HEK293 (cell line): ENCODE measurements at regions not wholly inside any gene's neighbourhood (a gene's known extent, or its start where the extent isn't known, plus 50 kb on each side); places are given as distances from the start of the nearest gene placed in this dataset.

Experiments used
- CTCF ChIA-PET: fragments of 350-600 bp; formaldehyde crosslinking; extraction: SDS; loops from one replicate; lab custom pipeline; 2021; ENCODE audit warnings: antibody characterized with exemption; lab: Yijun Ruan, JAX
- POLR2A ChIA-PET: fragments of 300-600 bp; formaldehyde crosslinking; extraction: SDS; loops from one replicate; lab custom pipeline; 2020; ENCODE audit warnings: antibody characterized with exemption, inconsistent platforms; lab: Yijun Ruan, JAX
- H3K27ac ChIP-seq: fragments of 200-500 bp; sonication (Bioruptor generic); 2 replicates; pipeline ENCODE4 v1.5.1; 2014; ENCODE audit warnings: low read depth, low read length, control low read depth, inconsistent platforms; ENCODE audit errors: extremely low read depth
- H3K36me3 ChIP-seq, 2 experiments: fragments of 200-500 bp in 1 of 2; sonication (Bioruptor generic) in 1 of 2; 1 replicate in 1 of 2; 2 replicates in 1 of 2; pipeline ENCODE4 v1.5.1; 2014 to 2017; ENCODE audit warnings: inconsistent platforms in 2 of 2, low read length in 2 of 2; ENCODE audit not compliant: control insufficient read depth in 2 of 2, insufficient read depth in 1 of 2
- H3K4me1 ChIP-seq: fragments of 200-500 bp; sonication (Bioruptor generic); 2 replicates; pipeline ENCODE4 v1.5.1; 2014; ENCODE audit warnings: mild to moderate bottlenecking, low read length, inconsistent platforms; ENCODE audit not compliant: control insufficient read depth, insufficient read depth
- H3K4me3 ChIP-seq: 2 replicates; pipeline ENCODE4 v1.5.1; 2011; ENCODE audit warnings: low read depth, mild to moderate bottlenecking, control low read depth, low read length, moderate library complexity
- H3K9me3 ChIP-seq: fragments of 200-500 bp; sonication (Bioruptor generic); 2 replicates; pipeline ENCODE4 v1.5.1; 2014; ENCODE audit warnings: low read depth, low read length, inconsistent platforms; ENCODE audit not compliant: control insufficient read depth, insufficient read depth
- EGR2 ChIP-seq: fragments of 450-650 bp; formaldehyde crosslinking; IDR thresholded peaks from 2 replicates; pipeline ENCODE4 v1.5.1; 2016; ENCODE audit warnings: low read depth, missing biosample characterization, missing genetic modification characterization
- HOXA7 ChIP-seq: sonication (generic); formaldehyde crosslinking; IDR thresholded peaks from 2 replicates; pipeline ENCODE4 v1.8.1; 2022; ENCODE audit warnings: missing genetic modification reagents, borderline replicate concordance
- KLF10 ChIP-seq: fragments of 450-650 bp; IDR thresholded peaks from 2 replicates; pipeline ENCODE4 v1.5.1; 2018; ENCODE audit warnings: missing biosample characterization, mild to moderate bottlenecking, missing genetic modification characterization
- MEIS1 ChIP-seq: sonication (generic); formaldehyde crosslinking; IDR thresholded peaks from 2 replicates; pipeline ENCODE4 v1.8.1; 2022; ENCODE audit warnings: missing genetic modification reagents, mild to moderate bottlenecking, borderline replicate concordance
- PRDM1 ChIP-seq: fragments of 450-650 bp; formaldehyde crosslinking; IDR thresholded peaks from 2 replicates; pipeline ENCODE4; 2016; ENCODE audit warnings: missing biosample characterization, missing genetic modification characterization
- PRDM2 ChIP-seq: fragments of 450-650 bp; formaldehyde crosslinking; IDR thresholded peaks from 2 replicates; pipeline ENCODE4 v1.5.1; 2016; ENCODE audit warnings: missing biosample characterization, missing genetic modification characterization, borderline replicate concordance
- SCRT1 ChIP-seq: fragments of 450-650 bp; formaldehyde crosslinking; IDR thresholded peaks from 2 replicates; pipeline ENCODE4 v1.5.1; 2016; ENCODE audit warnings: missing biosample characterization, missing genetic modification characterization, borderline replicate concordance
- SCRT2 ChIP-seq: fragments of 450-650 bp; formaldehyde crosslinking; IDR thresholded peaks from 2 replicates; pipeline ENCODE4 v1.5.1; 2016; ENCODE audit warnings: missing biosample characterization, missing genetic modification characterization
- SETDB1 ChIP-seq: IDR thresholded peaks from one replicate; pipeline ENCODE4 v1.6.1; 2017; ENCODE audit warnings: mild to moderate bottlenecking, low read length, moderate library complexity, mixed read lengths; ENCODE audit not compliant: insufficient read length
- SP2 ChIP-seq: fragments of 450-650 bp; formaldehyde crosslinking; IDR thresholded peaks from 2 replicates; pipeline ENCODE4 v1.5.1; 2016; ENCODE audit warnings: missing biosample characterization, missing genetic modification characterization
- ZBTB1 ChIP-seq: fragments of 450-650 bp; formaldehyde crosslinking; IDR thresholded peaks from 2 replicates; pipeline ENCODE4 v1.5.1; 2016; ENCODE audit warnings: missing biosample characterization, missing genetic modification characterization
- ZFP37 ChIP-seq: fragments of 450-650 bp; formaldehyde crosslinking; IDR thresholded peaks from 2 replicates; pipeline ENCODE4 v1.5.1; 2016; ENCODE audit warnings: missing biosample characterization, missing genetic modification characterization
- ZNF202 ChIP-seq: fragments of 450-650 bp; formaldehyde crosslinking; IDR thresholded peaks from 2 replicates; pipeline ENCODE4 v1.5.1; 2016; ENCODE audit warnings: missing biosample characterization, missing genetic modification characterization, borderline replicate concordance
- ZNF23 ChIP-seq: fragments of 450-650 bp; formaldehyde crosslinking; IDR thresholded peaks from 2 replicates; pipeline ENCODE4 v1.5.1; 2016; ENCODE audit warnings: missing biosample characterization, missing genetic modification characterization, borderline replicate concordance
- ZNF239 ChIP-seq: fragments of 450-650 bp; formaldehyde crosslinking; IDR thresholded peaks from 2 replicates; pipeline ENCODE4 v1.5.1; 2016; ENCODE audit warnings: missing biosample characterization, missing genetic modification characterization
- ZNF292 ChIP-seq: fragments of 450-650 bp; formaldehyde crosslinking; IDR thresholded peaks from 2 replicates; pipeline ENCODE4 v1.5.1; 2016; ENCODE audit warnings: low read depth, missing biosample characterization, missing genetic modification characterization, borderline replicate concordance
- ZNF391 ChIP-seq: fragments of 450-650 bp; formaldehyde crosslinking; IDR thresholded peaks from 2 replicates; pipeline ENCODE4 v1.5.1; 2016; ENCODE audit warnings: low read depth, missing biosample characterization, missing genetic modification characterization, borderline replicate concordance
- ZNF473 ChIP-seq: fragments of 450-650 bp; formaldehyde crosslinking; IDR thresholded peaks from 2 replicates; pipeline ENCODE4 v1.5.1; 2017; ENCODE audit warnings: missing biosample characterization, missing genetic modification characterization
- ZNF571 ChIP-seq: fragments of 450-650 bp; formaldehyde crosslinking; IDR thresholded peaks from 2 replicates; pipeline ENCODE4 v1.5.0; 2017; ENCODE audit warnings: missing biosample characterization, missing genetic modification characterization
- TF ChIP-seq, protein P1 (sequence below): fragments of 450-650 bp; formaldehyde crosslinking; IDR thresholded peaks from 2 replicates; pipeline ENCODE4 v1.5.1; 2016; ENCODE audit warnings: missing biosample characterization, missing genetic modification characterization
- TF ChIP-seq, protein P2 (sequence below): fragments of 450-650 bp; formaldehyde crosslinking; IDR thresholded peaks from 2 replicates; pipeline ENCODE4 v1.5.1; 2016; ENCODE audit warnings: missing biosample characterization, missing genetic modification characterization
- TF ChIP-seq, protein P3 (sequence below): fragments of 450-650 bp; formaldehyde crosslinking; IDR thresholded peaks from 2 replicates; pipeline ENCODE4 v1.5.1; 2016; ENCODE audit warnings: missing biosample characterization, missing genetic modification characterization
- TF ChIP-seq, protein P4 (sequence below): fragments of 450-650 bp; formaldehyde crosslinking; IDR thresholded peaks from 2 replicates; pipeline ENCODE4 v1.5.1; 2016; ENCODE audit warnings: missing biosample characterization, missing genetic modification characterization, borderline replicate concordance

DNA sequence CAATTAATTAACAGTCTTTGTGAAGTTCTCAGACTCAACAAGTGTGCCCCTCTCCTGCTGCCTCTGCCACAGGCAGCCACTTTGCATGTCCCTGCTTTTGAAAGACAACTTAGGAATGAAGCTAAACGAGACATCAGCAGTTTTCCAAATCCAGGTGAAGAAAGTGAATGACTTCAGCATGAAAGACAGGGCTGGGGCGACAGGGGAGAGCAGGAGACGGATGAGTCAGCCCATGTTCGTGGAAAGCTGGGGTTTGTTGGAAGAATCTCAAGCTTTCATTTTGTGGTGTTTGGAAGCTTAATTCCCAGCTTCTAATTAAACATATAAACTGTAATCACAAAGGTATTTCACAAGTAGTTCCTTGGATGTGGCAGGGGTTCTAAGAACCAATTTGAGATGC lies 207.8 kb upstream of the MAP3K1 start:
- Histone ChIP-seq H3K4me1 (no peaks in the 10 kb centered on the region), H3K9me3 (no peaks in the 10 kb centered on the region), H3K4me3 (no peak overlapping the region), H3K36me3 (no peaks in the 10 kb centered on the region), H3K27ac (no peak overlapping the region)
- TF ChIP-seq SCRT1 (tag by site-specific recombination) = no peak
- TF ChIP-seq ZNF202 (tag by site-specific recombination) = no peak
- peak; percentile 78 for TF ChIP-seq SCRT2
- TF ChIP-seq, protein P1, sequence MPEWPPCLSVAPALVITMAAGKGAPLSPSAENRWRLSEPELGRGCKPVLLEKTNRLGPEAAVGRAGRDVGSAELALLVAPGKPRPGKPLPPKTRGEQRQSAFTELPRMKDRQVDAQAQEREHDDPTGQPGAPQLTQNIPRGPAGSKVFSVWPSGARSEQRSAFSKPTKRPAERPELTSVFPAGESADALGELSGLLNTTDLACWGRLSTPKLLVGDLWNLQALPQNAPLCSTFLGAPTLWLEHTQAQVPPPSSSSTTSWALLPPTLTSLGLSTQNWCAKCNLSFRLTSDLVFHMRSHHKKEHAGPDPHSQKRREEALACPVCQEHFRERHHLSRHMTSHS (tag by site-specific recombination) = no peak
- peak; percentile 43; the same call in 1 of the 2 replicates for TF ChIP-seq PRDM1 (tag by site-specific recombination)
- CTCF ChIA-PET = interaction anchor here (0.6 to 1.0 kb wide), 3 partner anchors 10 to 220 kb away, joined by 3 read pairs; no protein-coding TSS in a partner anchor
- POLR2A ChIA-PET = interaction anchor here (1.2 kb wide), 1 partner anchor 26 kb away, joined by 3 read pairs; no protein-coding TSS in a partner anchor

GRCh38 chr5:56607074-56607473 lies 208.3 kb upstream of the MAP3K1 start:
- Histone ChIP-seq H3K4me3 (no peak overlapping the region), H3K4me1 (no peaks in the 10 kb centered on the region), H3K9me3 (no peaks in the 10 kb centered on the region), H3K36me3 (no peaks in the 10 kb centered on the region), H3K27ac (no peak overlapping the region)
- POLR2A ChIA-PET = no interaction called here
- CTCF ChIA-PET = interaction anchor here (0.7 to 1.0 kb wide), 2 partner anchors 10 to 220 kb away, joined by 3 read pairs; no protein-coding TSS in a partner anchor
- TF ChIP-seq ZNF239 (tag by site-specific recombination) (no peak), PRDM2 (tag by site-specific recombination) (no peak), ZFP37 (tag by site-specific recombination) (no peak), ZNF23 (tag by site-specific recombination) (no peak), SETDB1 (no peak), ZNF202 (tag by site-specific recombination) (no peak), ZNF473 (no peak), ZNF571 (tag by site-specific recombination) (no peak), KLF10 (no peak), ZNF292 (no peak), EGR2 (tag by site-specific recombination) (no peak), ZNF391 (tag by site-specific recombination) (no peak), SP2 (tag by site-specific recombination) (no peak), ZBTB1 (tag by site-specific recombination) (no peak), MEIS1 (CRISPR knock-in tag) (no peak), HOXA7 (CRISPR knock-in tag) (no peak)
- TF ChIP-seq, protein P2, sequence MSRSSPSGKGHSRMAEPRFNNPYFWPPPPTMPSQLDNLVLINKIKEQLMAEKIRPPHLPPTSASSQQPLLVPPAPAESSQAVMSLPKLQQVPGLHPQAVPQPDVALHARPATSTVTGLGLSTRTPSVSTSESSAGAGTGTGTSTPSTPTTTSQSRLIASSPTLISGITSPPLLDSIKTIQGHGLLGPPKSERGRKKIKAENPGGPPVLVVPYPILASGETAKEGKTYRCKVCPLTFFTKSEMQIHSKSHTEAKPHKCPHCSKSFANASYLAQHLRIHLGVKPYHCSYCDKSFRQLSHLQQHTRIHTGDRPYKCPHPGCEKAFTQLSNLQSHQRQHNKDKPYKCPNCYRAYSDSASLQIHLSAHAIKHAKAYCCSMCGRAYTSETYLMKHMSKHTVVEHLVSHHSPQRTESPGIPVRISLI (tag by site-specific recombination) = no peak
- TF ChIP-seq, protein P3, sequence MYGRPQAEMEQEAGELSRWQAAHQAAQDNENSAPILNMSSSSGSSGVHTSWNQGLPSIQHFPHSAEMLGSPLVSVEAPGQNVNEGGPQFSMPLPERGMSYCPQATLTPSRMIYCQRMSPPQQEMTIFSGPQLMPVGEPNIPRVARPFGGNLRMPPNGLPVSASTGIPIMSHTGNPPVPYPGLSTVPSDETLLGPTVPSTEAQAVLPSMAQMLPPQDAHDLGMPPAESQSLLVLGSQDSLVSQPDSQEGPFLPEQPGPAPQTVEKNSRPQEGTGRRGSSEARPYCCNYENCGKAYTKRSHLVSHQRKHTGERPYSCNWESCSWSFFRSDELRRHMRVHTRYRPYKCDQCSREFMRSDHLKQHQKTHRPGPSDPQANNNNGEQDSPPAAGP = no peak
- TF ChIP-seq, protein P4, sequence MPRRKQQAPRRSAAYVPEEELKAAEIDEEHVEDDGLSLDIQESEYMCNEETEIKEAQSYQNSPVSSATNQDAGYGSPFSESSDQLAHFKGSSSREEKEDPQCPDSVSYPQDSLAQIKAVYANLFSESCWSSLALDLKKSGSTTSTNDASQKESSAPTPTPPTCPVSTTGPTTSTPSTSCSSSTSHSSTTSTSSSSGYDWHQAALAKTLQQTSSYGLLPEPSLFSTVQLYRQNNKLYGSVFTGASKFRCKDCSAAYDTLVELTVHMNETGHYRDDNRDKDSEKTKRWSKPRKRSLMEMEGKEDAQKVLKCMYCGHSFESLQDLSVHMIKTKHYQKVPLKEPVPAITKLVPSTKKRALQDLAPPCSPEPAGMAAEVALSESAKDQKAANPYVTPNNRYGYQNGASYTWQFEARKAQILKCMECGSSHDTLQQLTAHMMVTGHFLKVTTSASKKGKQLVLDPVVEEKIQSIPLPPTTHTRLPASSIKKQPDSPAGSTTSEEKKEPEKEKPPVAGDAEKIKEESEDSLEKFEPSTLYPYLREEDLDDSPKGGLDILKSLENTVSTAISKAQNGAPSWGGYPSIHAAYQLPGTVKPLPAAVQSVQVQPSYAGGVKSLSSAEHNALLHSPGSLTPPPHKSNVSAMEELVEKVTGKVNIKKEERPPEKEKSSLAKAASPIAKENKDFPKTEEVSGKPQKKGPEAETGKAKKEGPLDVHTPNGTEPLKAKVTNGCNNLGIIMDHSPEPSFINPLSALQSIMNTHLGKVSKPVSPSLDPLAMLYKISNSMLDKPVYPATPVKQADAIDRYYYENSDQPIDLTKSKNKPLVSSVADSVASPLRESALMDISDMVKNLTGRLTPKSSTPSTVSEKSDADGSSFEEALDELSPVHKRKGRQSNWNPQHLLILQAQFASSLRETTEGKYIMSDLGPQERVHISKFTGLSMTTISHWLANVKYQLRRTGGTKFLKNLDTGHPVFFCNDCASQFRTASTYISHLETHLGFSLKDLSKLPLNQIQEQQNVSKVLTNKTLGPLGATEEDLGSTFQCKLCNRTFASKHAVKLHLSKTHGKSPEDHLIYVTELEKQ (tag by site-specific recombination) = no peak
